ENCODE measurements at regions not wholly inside any gene's neighbourhood (a gene's known extent, or its start where the extent isn't known, plus 50 kb on each side); places are given as distances from the start of the nearest gene placed in this dataset.

DNA sequence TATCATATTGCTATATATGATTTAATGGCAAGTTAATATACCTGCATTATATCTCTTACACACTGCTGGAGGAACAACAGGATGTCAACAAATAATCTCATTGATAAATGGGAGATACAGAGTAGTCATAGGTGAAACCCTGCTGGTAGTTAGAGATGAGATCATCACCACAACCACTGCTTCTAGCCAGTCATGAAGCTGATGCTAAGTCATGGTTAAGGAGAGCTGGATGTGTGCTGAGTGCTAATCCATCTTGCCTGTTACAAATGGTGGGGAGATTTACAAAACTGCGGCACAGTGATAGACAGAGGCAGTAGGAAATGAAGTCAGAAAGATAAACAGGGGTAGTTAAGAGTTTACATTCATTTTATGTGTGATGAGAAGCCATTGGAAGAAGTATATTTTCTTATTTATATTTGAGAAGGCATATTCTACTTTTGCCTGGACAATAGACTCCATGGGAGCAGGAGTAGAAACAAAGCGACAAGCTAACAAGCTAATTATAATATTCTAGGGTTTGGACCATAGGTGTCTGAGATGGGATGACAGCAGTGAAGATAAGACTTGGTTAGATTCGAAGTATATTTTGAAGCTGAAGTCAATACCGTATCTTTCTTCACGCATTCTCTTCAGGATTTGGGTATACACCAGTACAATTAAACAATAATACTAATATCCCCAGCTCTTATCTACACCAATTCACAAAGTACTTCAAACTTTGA lies 78.0 kb upstream of the TRPC4 start:
- Histone ChIP-seq H2AFZ (ENCODE audit: low read depth, low read length) (no peak overlapping the region), H3K9ac (ENCODE audit: low read depth, low read length) (no peak overlapping the region), H3K4me1 (ENCODE audit: insufficient read depth, low read length) (no peaks in the 10 kb centered on the region), H3K27me3 (ENCODE audit: insufficient read depth, low read length, poor library complexity) (no peaks in the 10 kb centered on the region), H3K27ac (ENCODE audit: low read length) (no peak overlapping the region), H3K36me3 (ENCODE audit: insufficient read depth, low read length) (no peaks in the 10 kb centered on the region), H3K4me3 (ENCODE audit: low read depth in 1 of 2, low read length in 2 of 2) (no peak overlapping the region), H3K9me3 (ENCODE audit: insufficient read depth, low read length, severe bottlenecking) (no peaks in the 10 kb centered on the region), H3K79me2 (ENCODE audit: insufficient read depth, low read length) (no peaks in the 10 kb centered on the region), H3K4me2 (ENCODE audit: insufficient read depth, low read length) (no peak overlapping the region), H4K20me1 (ENCODE audit: insufficient read depth, low read length) (no peaks in the 10 kb centered on the region)
- DNase-seq (no peak), ATAC-seq (ENCODE audit: insufficient read depth, low read depth) (no peak)
- no peak for TF ChIP-seq EZH2 (IDR thresholded peaks at IDR 0.05; ENCODE audit: borderline replicate concordance, low read depth, low read length, severe bottlenecking)
- no peak for TF ChIP-seq CTCF (IDR thresholded peaks at IDR 0.05; ENCODE audit: borderline replicate concordance, extremely low read depth, low read length, poor library complexity, severe bottlenecking)

DNA sequence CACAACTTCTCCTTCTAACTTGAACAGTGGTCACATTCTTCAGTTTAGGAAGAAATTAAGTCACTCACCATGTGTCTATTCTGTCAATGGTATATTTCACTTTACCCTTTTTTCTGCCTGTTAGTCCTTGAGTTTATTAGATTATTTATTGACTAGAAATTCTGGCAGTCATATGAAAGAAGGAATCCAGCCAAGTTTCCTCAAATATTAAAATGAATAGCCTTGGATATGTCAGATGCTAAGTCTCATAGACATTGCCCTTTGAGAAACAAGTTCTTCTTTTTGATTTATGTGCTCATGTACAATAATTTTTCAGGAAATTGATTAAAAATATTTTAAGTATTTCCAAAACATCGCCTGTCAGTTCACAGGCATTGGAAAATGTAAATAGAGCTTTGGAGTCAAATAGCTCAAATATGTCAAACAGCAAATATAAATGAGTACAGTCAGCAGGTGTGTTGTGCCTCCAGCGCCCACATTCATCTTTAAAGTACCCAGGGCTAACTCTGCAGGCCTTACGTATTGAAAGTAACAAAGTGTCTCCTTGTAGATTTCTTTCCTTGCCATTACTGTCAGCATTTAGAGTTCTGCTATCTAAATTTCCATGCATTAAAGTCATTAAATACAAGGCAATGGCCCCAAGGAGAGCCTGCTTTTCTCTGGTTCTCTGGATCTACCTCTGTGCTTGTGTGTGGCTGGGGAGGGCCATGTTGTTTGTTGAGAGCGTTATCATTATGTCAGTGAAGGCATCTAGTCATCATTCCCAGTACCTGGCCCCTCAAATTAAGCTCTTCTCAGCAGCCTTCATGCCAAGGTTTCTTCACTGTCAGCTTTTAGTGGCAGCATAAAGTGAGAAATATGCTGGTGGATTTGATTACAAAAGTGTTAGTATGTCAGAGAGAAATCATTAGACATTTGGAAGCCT lies 76.3 kb upstream of the TRPC4 start:
- Histone ChIP-seq H3K9ac (ENCODE audit: low read depth, low read length) (no peak overlapping the region), H3K27me3 (ENCODE audit: insufficient read depth, low read length, poor library complexity) (no peaks in the 10 kb centered on the region), H3K27ac (ENCODE audit: low read length) (no peak overlapping the region), H3K36me3 (ENCODE audit: insufficient read depth, low read length) (no peaks in the 10 kb centered on the region), H2AFZ (ENCODE audit: low read depth, low read length) (no peak overlapping the region), H3K79me2 (ENCODE audit: insufficient read depth, low read length) (no peaks in the 10 kb centered on the region), H4K20me1 (ENCODE audit: insufficient read depth, low read length) (no peaks in the 10 kb centered on the region), H3K9me3 (ENCODE audit: insufficient read depth, low read length, severe bottlenecking) (no peaks in the 10 kb centered on the region), H3K4me2 (ENCODE audit: insufficient read depth, low read length) (no peak overlapping the region), H3K4me1 (ENCODE audit: insufficient read depth, low read length) (no peaks in the 10 kb centered on the region), H3K4me3 (ENCODE audit: low read depth in 1 of 2, low read length in 2 of 2) (no peak overlapping the region)
- DNase-seq (no peak), ATAC-seq (ENCODE audit: insufficient read depth, low read depth) (no peak)
- TF ChIP-seq EZH2 (IDR thresholded peaks at IDR 0.05; ENCODE audit: borderline replicate concordance, low read depth, low read length, severe bottlenecking) (no peak), CTCF (IDR thresholded peaks at IDR 0.05; ENCODE audit: borderline replicate concordance, extremely low read depth, low read length, poor library complexity, severe bottlenecking) (no peak)

DNA sequence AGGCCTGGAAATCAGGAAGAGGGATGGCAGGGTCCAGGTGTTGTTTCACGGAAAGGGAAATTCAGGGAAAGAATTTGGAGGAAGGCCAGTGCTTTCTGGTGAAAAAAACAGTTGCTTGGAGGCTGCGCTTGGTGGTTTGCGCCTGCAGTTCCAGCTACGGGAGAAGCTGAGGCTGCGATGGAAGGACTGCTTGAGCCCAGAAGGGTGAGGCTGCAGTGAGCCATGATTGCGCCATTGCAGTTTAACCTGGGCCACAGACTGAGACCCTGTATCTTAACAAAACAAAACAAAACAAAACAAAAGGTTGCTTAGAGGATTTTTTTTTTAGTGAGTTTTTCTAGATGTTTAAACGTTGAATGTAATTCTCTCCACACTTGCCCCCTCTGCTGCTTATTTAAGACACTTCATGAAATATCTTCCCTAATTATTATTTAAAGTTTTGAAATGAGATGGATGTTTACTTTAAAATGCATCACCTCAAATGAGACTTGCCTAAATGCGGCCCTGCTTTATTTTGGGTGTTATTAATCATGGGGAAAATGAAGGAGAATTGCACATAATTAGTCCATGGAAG lies 75.4 kb upstream of the TRPC4 start:
- no peaks in the 10 kb centered on the region for H3K27me3 ChIP-seq (ENCODE audit: insufficient read depth, low read length, poor library complexity)
- DNase-seq = no peak
- ATAC-seq (ENCODE audit: insufficient read depth, low read depth) = no peak

More for the DNA sequence above, 75.4 kb upstream of the TRPC4 start:
- Histone ChIP-seq H3K79me2 (ENCODE audit: insufficient read depth, low read length) (no peaks in the 10 kb centered on the region), H3K36me3 (ENCODE audit: insufficient read depth, low read length) (no peaks in the 10 kb centered on the region), H3K9ac (ENCODE audit: low read depth, low read length) (no peak overlapping the region), H2AFZ (ENCODE audit: low read depth, low read length) (no peak overlapping the region), H3K27ac (ENCODE audit: low read length) (no peak overlapping the region), H3K4me3 (ENCODE audit: low read depth in 1 of 2, low read length in 2 of 2) (no peak overlapping the region), H3K4me1 (ENCODE audit: insufficient read depth, low read length) (no peaks in the 10 kb centered on the region), H3K9me3 (ENCODE audit: insufficient read depth, low read length, severe bottlenecking) (no peaks in the 10 kb centered on the region), H3K4me2 (ENCODE audit: insufficient read depth, low read length) (no peak overlapping the region), H4K20me1 (ENCODE audit: insufficient read depth, low read length) (no peaks in the 10 kb centered on the region)
- TF ChIP-seq CTCF (IDR thresholded peaks at IDR 0.05; ENCODE audit: borderline replicate concordance, extremely low read depth, low read length, poor library complexity, severe bottlenecking) (no peak), EZH2 (IDR thresholded peaks at IDR 0.05; ENCODE audit: borderline replicate concordance, low read depth, low read length, severe bottlenecking) (no peak)

All from DND-41 (cell line).